GM12873 (cell line): ENCODE measurements at regions not wholly inside any gene's neighbourhood (a gene's known extent, or its start where the extent isn't known, plus 50 kb on each side); places are given as distances from the start of the nearest gene placed in this dataset.

Experiments
- CTCF ChIP-seq: IDR thresholded peaks from 2 replicates; pipeline ENCODE4 v1.5.1; 2012; ENCODE audit warnings: low read depth, mild to moderate bottlenecking, moderate library complexity, low read length, control low read depth; ENCODE audit not compliant: insufficient read depth; ENCODE audit errors: missing control alignments

GRCh38 chr7:25454020-25454419, 225.7 kb upstream of the NPVF start:
- TF ChIP-seq CTCF = no peak

GRCh38 chr7:25454562-25455041, 226.3 kb upstream of the NPVF start:
- no peak for TF ChIP-seq CTCF

GRCh38 chr7:25455683-25456251, 227.5 kb upstream of the NPVF start:
- no peak for TF ChIP-seq CTCF

- no peak for TF ChIP-seq CTCF
These were observed 228.3 kb upstream of the NPVF start for GRCh38 chr7:25456467-25457171.

GRCh38 chr7:25459057-25459456, 230.8 kb upstream of the NPVF start:
- no peak for TF ChIP-seq CTCF

- no peak for TF ChIP-seq CTCF
These were observed 232.1 kb upstream of the NPVF start for GRCh38 chr7:25460433-25460832.

- no peak for TF ChIP-seq CTCF
These were observed 241.4 kb upstream of the NPVF start for GRCh38 chr7:25469669-25470068.
